Right lobe of liver (tissue), 6 donors: ENCODE measurements at regions not wholly inside any gene's neighbourhood (a gene's known extent, or its start where the extent isn't known, plus 50 kb on each side); places are given as distances from the start of the nearest gene placed in this dataset.

Experiments used
- ATAC-seq, 4 donors: fragments of 200-7000 bp; cut with Tn5 transposase; one replicate each; pipeline ENCODE4 v1.9.1; 2020; ENCODE audit warnings: mild to moderate bottlenecking in 4 of 4, moderate library complexity in 4 of 4
- DNase-seq, 3 donors: peaks; one replicate each; pipeline ENCODE4 v3.0.0-alpha.2; 2020
- H3K27ac ChIP-seq, 3 donors: fragments of 200-600 bp; one replicate each; pipeline ENCODE4 v1.8.0; 2022
- H3K27me3 ChIP-seq, 2 donors: fragments of 200-600 bp; one replicate each; pipeline ENCODE4 v1.8.0; 2022
- H3K36me3 ChIP-seq, 4 donors: fragments of 200-600 bp; sonication (generic) in 1 of 4; one replicate each; pipeline versions ENCODE4 v1.5.1 to v1.8.0; 2017 to 2022; ENCODE audit warnings: control low read depth in 1 of 4
- H3K4me1 ChIP-seq, 4 donors: fragments of 200-600 bp; sonication (generic) in 1 of 4; one replicate each; pipeline versions ENCODE4 v1.5.1 to v1.8.0; 2017 to 2022; ENCODE audit warnings: control low read depth in 1 of 4
- H3K4me3 ChIP-seq, 3 donors: fragments of 200-600 bp; one replicate each; pipeline ENCODE4 v1.8.0; 2022
- H3K9me3 ChIP-seq, 4 donors: fragments of 200-600 bp; sonication (generic) in 1 of 4; one replicate each; pipeline versions ENCODE4 v1.5.1 to v1.8.0; 2017 to 2022; ENCODE audit warnings: control low read depth in 1 of 4
- CTCF ChIP-seq, 4 donors: fragments of 200-600 bp in 3 of 4; fragments of 450-650 bp in 1 of 4; IDR thresholded peaks; one replicate each; pipeline versions ENCODE4 v1.5.1 to v1.8.0; 2016 to 2022; ENCODE audit warnings: antibody characterized with exemption in 4 of 4, mild to moderate bottlenecking in 2 of 4
- POLR2A ChIP-seq: fragments of 450-650 bp; IDR thresholded peaks from one replicate; pipeline ENCODE4 v1.6.1; 2017; ENCODE audit warnings: antibody characterized with exemption, mild to moderate bottlenecking
- WGBS: methylation state at CpG from one replicate; pipeline ENCODE4 v1.1.6; 2018; ENCODE audit warnings: low coverage, low lambda C conversion rate; ENCODE audit not compliant: insufficient coverage; ENCODE audit errors: missing lambda C conversion rate; 5-methylcytosine and 5-hydroxymethylcytosine counted together
- intact Hi-C, 2 donors: fragments of 100-400 bp; cut with DNase I; formaldehyde crosslinking; loops; one replicate each; pipeline versions ENCODE4 v1.11.2 to v1.14.1; 2022
- donor health status: DM: no; HTN: yes; CAD: no.
- donor health status: DM: no; HTN: no; CAD: no.
- donor health status: DM: no; HTN: no; CAD: no.
- donor health status: DM: no; HTN: yes; CAD: no.
- donor health status: DM: no; HTN: yes; CAD: no.

DNA sequence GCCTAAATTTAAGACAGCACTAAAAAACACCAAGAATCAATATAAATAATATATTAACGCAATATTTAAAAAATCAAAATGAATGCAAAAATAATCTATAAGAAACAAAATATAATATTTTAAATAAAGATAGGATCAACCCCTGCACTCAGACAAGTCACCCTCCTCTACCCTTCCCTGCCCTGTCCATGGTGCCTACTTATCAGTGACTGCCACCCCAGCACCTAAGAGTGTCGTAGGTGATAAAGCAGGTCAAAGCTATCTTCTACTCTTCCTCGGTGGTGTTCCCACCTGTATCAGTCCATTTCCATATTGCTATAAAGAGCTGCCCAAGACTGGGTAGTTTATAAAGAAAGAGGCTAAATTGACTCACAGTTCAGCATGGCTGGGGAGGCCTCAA is 251.9 kb downstream of the STIM2 start:
- 34% methylated on average over 3 of the region's 3 CpGs for WGBS
- H3K27me3 ChIP-seq, result no peaks in the 10 kb centered on the region

GRCh38 chr4:27115221-27115620 is 254.6 kb downstream of the STIM2 start:
- intact Hi-C loops, result no loop called here
- TF ChIP-seq POLR2A, result no peak
- no peak for TF ChIP-seq CTCF (IDR thresholded peaks at IDR 0.05)
- no peak overlapping the region for H3K27ac ChIP-seq
- WGBS, result 29% methylated on average over 4 of the region's 4 CpGs
- H3K4me1 ChIP-seq, result no peaks in the 10 kb centered on the region
- H3K27me3 ChIP-seq, result no peaks in the 10 kb centered on the region
- no peaks in the 10 kb centered on the region for H3K9me3 ChIP-seq
- DNase-seq (no peak), ATAC-seq (no peak)
- no peaks in the 10 kb centered on the region for H3K36me3 ChIP-seq
- no peak overlapping the region for H3K4me3 ChIP-seq

More for the DNA sequence above, 251.9 kb downstream of the STIM2 start:
- TF ChIP-seq POLR2A, result no peak
- TF ChIP-seq CTCF (IDR thresholded peaks at IDR 0.05), result no peak
- H3K27ac ChIP-seq, result no peak overlapping the region
- H3K4me3 ChIP-seq, result no peak overlapping the region
- H3K4me1 ChIP-seq, result no peaks in the 10 kb centered on the region
- intact Hi-C loops, result no loop called here
- no peak for DNase-seq
- ATAC-seq, result no peak
- no peaks in the 10 kb centered on the region for H3K9me3 ChIP-seq
- H3K36me3 ChIP-seq, result no peaks in the 10 kb centered on the region

DNA sequence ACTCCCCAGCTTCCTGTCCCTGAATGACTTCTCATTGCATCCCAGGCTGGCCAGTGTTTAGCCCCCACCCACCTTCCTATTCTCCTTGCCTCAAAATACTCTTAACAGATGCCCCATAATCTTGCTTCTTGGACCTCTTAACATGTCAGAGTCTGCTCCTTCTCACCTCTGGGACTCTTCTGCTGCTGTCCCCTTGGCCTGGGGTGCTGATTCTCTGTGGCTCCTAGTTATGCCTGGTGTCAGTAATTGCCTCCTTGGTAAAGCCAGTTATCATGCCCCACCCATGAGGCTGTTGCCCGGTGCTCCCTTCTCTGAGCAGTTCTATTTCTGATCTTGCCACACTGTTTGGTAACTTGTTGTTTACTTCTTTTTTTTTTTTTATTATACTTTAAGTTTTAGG is 256.8 kb downstream of the STIM2 start:
- WGBS, result 58% methylated on average over 1 of the region's 1 CpG
- ATAC-seq (no peak), DNase-seq (no peak)
- Histone ChIP-seq H3K27me3 (no peaks in the 10 kb centered on the region), H3K36me3 (no peaks in the 10 kb centered on the region), H3K4me3 (no peak overlapping the region), H3K27ac (no peak overlapping the region), H3K9me3 (no peaks in the 10 kb centered on the region), H3K4me1 (no peaks in the 10 kb centered on the region)
- intact Hi-C loops, result no loop called here
- TF ChIP-seq POLR2A (no peak), CTCF (IDR thresholded peaks at IDR 0.05) (no peak)

- ATAC-seq, result no peak
- Histone ChIP-seq H3K27ac (no peak overlapping the region), H3K4me3 (no peak overlapping the region), H3K4me1 (no peaks in the 10 kb centered on the region), H3K36me3 (no peaks in the 10 kb centered on the region), H3K9me3 (no peaks in the 10 kb centered on the region), H3K27me3 (no peaks in the 10 kb centered on the region)
- WGBS, result 67% methylated on average over 5 of the region's 5 CpGs
- intact Hi-C loops, result no loop called here
- no peak for DNase-seq
- TF ChIP-seq CTCF (IDR thresholded peaks at IDR 0.05) (no peak), POLR2A (no peak)
Measured at GRCh38 chr4:27119239-27119638, 258.6 kb downstream of the STIM2 start.

DNA sequence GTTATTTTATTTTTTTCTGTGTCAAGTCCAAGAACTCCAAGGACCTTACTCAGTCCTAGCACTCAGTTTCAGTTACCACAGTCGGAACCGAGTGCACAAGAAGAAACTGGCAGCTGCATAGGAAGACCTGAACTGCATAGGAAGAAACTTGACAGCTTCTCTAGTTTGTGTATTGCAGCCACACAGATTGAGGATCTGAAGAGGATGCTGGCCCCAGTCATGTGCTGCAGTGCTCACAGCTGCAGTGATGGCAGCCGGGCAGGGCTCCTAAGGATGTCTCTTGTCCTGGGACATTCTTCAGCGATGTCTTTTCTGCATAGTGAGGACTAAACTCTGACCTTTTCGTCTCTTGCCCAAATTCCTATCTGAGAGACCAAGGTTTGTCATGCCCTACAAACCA is 261.2 kb downstream of the STIM2 start:
- H3K9me3 ChIP-seq, result no peaks in the 10 kb centered on the region
- H3K36me3 ChIP-seq, result no peaks in the 10 kb centered on the region
- DNase-seq, result no peak
- ATAC-seq, result no peak
- no peaks in the 10 kb centered on the region for H3K27me3 ChIP-seq
- WGBS, result 58% methylated on average over 5 of the region's 5 CpGs
- TF ChIP-seq POLR2A, result no peak
- TF ChIP-seq CTCF (IDR thresholded peaks at IDR 0.05), result no peak
- intact Hi-C loops, result no loop called here
- H3K4me1 ChIP-seq, result no peaks in the 10 kb centered on the region
- no peak overlapping the region for H3K4me3 ChIP-seq
- no peak overlapping the region for H3K27ac ChIP-seq
